ENCODE measurements at regions not wholly inside any gene's neighbourhood (a gene's known extent, or its start where the extent isn't known, plus 50 kb on each side); places are given as distances from the start of the nearest gene placed in this dataset.

DNA sequence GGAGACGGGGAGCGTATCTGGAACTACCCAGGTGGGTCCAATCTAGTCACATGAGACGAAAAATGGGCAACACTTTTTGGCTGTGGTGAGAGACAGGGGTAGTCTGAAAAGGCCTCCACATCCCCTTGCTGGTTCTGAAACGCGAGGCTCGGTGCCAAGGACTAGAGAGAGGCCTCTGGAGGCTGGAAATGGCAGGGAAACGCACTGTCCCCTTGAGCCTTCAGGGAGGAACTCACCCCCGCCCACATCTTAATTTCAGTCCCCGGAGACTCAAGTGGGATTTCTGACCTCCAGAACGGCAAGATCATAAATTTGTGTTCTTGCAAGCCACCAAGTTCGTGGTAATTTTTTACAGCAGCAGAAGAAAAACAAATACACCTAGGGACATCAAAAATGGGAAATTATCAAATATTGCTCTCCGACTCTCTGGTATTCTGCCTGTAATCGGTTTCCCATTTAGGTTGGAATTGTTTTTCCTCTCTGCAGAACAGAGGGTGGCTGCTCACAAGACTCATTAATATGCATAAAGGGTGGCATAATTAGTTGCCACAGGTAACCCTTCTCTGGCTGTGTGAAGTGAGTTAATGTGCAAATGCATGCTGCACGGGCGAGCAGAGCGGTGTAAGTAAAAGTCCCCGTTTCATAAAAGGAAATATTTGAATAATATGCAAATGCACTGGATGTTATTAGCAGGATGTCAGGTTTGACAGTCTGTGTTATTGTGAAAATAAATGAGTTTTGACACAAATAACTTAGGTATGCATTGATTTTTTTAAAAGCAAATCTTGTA is 185.7 kb downstream of the ARRDC4 start:
- TF ChIP-seq, protein P1, sequence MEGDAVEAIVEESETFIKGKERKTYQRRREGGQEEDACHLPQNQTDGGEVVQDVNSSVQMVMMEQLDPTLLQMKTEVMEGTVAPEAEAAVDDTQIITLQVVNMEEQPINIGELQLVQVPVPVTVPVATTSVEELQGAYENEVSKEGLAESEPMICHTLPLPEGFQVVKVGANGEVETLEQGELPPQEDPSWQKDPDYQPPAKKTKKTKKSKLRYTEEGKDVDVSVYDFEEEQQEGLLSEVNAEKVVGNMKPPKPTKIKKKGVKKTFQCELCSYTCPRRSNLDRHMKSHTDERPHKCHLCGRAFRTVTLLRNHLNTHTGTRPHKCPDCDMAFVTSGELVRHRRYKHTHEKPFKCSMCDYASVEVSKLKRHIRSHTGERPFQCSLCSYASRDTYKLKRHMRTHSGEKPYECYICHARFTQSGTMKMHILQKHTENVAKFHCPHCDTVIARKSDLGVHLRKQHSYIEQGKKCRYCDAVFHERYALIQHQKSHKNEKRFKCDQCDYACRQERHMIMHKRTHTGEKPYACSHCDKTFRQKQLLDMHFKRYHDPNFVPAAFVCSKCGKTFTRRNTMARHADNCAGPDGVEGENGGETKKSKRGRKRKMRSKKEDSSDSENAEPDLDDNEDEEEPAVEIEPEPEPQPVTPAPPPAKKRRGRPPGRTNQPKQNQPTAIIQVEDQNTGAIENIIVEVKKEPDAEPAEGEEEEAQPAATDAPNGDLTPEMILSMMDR (IDR thresholded peaks at IDR 0.05): no peak
- no peak for TF ChIP-seq EZH2 (IDR thresholded peaks at IDR 0.05; ENCODE audit: borderline replicate concordance, insufficient read depth, low read depth, low read length, poor library complexity, severe bottlenecking)
